T-helper 1 cell (primary cell): ENCODE measurements at regions not wholly inside any gene's neighbourhood (a gene's known extent, or its start where the extent isn't known, plus 50 kb on each side); places are given as distances from the start of the nearest gene placed in this dataset.

Experiments
- DNase-seq, 5 donors: peaks; one replicate each; pipeline ENCODE4 v3.0.0-alpha.2; 2012 to 2020

DNA sequence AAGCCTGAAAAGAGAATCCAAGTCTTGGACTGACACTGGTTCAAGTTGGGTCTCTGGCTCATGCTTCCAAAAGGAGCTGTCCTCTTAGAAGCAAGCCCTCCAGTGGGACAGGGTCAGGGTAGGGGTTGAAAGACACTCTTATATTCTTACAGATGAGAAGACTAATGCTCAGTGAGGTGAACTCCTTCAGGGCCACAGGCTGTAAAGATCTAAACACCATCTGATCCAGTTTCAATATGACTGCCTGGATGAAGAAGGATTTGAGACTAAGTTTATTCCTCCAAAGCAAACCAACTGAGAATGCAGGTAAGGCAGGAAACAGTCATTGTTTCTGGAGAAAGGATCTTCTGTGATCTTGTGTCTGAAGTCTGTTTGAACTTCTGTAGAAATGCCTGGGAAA lies 99.0 kb upstream of the TAB2 start:
- peak in 1 of 5 donors; percentile 68 for DNase-seq

DNA sequence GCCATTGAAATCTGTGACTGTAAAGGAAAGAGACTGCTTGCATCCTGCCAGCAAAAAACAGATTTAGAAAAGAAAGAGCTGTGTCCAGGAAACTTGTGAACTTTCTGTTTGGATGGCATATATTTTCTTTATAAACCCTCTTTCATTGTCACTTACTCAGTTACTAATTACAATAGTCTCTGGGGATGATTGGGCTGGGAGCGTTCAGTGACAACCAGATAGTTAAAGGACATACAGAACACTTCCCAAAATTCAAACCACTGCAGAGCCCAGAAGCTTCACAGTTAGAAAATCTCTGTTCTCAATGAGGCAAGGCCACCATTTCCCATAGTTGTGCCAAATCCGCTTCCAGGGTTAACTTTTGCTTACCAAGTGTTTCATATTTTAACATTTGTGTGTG lies 98.6 kb upstream of the TAB2 start:
- no peak for DNase-seq

DNA sequence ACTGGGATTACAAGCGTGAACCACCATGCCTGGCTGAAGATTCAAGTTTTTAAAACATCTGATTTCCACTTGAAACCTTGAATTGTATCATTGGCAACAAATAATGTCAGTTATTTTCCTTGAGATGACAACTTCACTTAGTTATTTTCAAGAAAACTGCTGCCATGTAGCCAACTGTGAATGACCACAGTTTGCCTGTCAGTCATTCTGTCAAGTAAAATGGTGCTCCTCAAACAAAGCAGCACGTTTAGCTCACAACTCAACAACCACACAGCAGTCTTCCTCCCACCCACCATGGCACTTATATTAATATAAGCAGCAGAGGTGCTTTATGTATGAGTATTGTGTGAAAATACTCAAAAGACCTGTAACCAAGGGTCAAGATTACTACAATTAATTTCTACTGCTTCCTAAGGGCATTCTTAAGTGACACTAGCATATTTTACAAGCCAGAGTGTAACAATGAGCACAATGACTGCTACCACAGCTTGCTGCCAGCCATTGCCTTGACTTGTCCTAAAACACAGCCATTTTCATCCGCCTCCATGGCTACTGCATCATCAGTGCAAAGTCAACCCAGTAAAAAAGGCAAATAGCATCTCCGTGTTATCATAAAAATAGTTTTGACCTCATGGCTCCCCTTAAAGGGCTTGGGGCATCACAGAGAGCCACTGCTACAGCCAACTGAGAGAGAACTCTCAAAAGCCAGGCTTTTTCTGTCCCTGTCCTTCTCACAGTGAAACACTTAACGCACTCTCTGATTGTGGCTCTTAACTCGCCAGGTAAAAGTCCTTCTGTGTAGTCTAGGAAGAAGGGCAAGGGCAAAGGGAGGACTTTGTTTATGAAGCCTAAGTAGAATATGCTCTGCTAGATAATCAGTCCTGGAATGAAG lies 96.4 kb upstream of the TAB2 start:
- no peak for DNase-seq

DNA sequence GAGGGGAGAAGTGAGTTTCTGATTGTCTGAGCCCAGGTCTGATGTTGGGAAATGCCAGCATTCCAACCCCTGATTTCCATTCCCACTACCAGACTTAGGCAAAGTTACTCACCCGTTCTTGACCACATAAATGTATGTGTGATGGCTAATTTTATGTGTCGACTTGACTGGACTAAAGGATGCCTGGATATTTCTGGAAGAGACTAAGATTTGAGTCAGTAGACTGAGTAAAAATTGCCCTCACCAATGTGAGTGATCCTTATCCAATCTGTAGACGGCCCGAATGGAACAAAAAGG lies 95.8 kb upstream of the TAB2 start:
- no peak for DNase-seq

DNA sequence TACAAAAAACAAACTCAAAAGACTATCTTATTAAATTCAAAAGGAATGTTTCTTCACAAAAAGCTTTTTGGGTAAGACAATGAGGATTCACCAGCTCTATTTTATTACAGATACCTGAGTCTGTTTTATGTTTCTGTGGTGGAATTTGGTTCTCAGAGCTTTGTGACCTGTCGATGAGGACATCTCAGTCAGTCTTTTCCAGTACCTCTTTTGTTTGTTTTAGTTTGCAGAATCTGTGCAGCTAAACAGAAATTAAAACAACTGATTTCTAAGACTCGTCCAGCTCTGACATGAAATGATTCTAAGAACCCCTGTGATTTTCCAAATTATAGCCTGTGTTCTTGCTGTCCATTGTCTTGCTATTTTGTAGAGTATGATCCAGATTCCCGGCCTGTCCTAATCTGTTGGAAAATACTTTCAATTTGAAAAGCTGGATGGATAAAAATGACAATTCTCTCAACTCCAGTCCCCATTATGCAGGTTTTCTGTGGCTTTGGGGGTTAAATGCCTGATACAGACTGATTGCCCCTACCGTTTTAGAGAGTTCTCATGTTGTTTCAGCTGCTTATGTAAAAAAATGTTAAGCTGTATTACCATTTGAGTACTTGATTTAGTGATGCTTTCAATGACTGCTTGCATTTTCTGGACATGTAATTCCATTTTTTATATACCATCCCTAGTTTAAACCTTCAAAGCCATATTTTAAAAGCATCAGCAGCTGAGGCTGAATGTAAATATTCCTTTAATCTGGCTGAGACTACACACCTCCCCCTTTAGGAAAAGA lies 94.2 kb upstream of the TAB2 start:
- no peak for DNase-seq

DNA sequence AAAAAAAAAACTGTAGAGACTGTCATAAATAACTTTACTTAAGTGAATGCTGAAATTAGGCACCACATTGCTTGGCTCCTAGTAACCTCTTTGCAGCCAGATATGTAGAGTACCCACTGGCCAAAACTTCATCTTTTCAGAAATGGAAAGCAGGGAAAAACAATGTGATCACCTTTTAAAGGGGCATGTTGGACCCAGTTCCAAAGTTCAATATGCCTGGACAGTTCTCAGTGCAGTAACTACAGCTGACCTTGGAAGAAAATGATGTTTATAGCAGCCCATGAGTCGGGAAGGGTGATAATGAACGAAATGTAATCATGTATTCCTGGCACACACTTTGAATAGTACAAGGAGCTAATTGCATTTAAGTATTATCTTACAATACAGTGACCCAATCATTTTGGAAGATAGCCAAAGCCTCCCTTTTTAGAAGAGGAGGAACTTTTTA lies 93.6 kb upstream of the TAB2 start:
- no peak for DNase-seq

DNA sequence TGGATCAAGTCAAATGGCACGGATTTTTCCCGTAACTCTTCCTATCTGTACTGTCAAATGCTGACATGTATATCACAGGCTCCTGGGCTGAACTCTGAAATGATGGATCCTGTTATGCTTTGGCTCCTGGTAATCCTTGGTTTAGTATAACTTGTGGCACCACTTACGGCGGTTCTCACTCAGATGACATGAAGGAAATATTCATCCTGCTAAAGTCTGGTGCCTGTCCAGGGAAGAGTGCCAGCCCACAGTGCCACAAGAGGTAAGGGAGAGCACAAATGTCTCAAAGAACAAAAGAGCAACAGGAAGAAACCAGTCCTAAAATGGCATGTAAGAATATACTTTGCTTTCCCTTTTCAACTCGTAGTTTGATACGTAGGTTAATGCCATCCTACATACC lies 93.1 kb upstream of the TAB2 start:
- DNase-seq = no peak

DNA sequence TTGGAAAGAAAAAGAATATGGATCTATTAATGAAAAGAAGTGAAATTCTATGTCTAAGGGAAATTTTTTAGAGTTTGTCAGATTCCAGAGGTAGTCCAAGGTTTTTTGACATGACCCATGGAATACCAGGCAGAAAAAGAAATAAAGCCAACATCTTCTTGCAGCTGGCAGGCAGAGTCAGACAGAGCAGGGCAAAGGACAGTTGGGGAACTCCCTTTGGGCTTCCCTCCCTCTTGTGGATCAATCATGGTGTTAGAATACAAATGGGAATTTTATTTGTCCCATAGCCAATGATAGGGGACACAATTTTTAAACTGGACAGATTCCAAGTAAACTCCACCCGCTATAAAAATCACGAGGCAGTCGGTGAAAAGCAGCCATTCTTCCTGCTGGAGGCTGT lies 92.1 kb upstream of the TAB2 start:
- DNase-seq = no peak

DNA sequence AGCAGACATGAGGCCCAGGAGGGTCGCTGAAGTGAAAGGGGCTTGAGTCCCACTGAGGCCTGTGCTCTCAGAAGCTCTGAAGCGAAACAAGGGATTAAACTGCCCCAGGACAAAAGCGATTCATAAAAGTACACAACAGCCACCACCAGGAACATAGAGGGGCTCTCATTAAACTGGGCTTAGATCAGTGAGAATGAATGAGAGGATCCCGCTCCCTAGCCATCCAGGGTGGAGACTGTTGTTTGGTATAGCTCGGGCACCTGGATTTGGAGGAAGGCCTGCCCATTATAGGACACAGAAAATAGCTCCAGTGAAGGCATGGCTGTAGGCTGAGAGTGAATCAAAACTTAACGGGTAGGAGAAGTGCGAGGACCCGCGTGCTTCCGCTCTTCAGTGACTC lies 91.6 kb upstream of the TAB2 start:
- no peak for DNase-seq

DNA sequence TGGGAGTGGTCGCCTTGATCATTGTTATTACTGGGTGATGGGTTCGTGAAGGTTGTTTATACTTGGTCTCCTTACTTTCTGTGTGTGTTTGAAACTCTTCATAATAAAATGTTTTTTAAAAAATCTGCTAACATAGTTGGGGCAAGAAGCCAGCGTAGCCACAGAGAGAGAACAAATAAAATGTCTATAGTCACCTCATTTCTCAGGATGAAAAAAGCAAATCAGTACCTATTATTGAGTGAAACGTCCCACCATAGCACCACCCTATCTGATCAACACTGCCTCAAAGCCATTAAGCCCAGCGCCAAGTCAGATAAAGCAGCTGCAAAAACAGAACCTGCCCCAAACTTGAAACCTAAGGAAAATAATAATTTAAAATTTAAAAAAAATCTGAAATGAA lies 89.7 kb upstream of the TAB2 start:
- no peak for DNase-seq

DNA sequence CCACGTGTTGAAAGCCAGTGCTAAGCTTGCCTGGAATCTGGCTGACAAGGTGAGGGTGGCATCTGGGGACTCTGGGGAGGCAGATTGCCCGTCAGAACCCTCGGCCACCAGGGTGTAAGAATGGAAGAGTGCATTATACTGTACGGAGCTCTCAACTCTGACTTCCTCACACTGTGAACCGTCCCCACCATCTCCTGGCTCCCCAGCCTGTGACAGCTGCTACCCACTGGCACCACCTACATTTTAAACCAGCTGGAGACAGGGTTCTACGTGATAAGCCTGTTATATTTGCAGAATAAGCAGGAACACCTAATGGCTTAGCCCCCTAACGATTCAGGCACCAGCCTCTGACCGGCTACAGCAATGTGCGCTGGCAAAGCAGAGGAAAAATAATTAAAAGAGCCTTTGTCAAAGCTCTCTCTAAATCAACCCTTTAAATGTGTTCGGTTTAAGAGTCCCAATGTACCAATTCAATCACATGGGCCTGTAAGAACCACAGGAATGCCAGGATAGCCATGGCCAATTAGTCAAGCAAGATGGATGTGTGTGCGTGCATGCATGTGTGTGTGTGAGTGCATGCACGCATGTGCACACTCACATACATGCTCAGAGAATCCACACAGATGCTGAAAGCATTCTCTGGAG lies 89.1 kb upstream of the TAB2 start:
- no peak for DNase-seq

DNA sequence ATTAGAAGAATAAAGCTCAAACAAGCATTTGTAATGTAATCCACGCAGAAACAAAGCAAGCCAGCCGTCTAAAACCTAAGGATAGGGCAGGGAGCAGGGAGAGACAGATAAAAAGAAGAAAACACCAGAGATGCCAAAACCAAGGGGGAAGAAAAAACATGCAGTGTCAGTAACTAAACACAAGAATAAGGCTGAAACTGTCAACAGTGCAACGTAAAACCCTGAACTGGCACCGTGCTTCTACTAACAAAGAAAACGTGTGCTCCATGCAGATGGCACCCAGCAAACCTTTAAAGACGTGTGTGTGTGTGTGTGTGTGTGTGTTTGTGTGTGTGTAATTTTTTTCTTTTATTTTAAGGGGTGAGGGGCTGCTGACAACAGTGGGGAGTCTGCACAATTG lies 88.4 kb upstream of the TAB2 start:
- DNase-seq = no peak

DNA sequence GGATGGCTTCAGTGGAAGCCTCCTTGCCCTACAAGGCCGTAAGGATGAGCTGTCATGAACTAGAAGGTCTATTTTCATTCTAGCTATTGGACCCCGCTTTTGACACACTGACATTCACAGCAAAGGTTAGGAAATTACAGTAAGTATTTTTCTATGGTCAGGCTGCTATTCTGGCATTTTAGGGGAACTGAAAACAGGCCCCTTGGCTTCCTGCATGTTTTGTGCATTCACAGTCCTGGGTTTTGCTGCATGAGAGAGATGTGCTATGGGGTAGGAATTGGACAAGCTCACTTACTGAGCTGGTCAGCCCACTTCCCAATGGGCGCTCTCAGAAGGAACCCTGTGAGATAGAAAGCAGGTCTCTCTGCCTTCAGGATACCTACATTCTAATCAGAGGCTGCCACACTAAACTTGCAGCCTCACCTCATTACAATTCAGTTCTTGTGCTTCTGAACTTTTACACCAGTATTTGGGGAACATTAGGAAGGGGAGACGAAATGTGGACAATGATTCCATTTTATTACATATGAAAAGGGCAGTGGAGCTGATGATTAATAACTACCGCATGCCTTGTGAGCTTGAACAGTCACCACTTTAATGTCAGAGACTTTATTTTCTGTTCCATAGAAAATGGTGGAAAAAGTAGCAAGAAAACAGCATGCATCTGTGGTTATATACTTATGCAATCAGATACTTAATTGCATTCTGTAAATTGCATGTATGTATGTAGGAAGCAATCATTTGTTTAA lies 86.6 kb upstream of the TAB2 start:
- DNase-seq = no peak

DNA sequence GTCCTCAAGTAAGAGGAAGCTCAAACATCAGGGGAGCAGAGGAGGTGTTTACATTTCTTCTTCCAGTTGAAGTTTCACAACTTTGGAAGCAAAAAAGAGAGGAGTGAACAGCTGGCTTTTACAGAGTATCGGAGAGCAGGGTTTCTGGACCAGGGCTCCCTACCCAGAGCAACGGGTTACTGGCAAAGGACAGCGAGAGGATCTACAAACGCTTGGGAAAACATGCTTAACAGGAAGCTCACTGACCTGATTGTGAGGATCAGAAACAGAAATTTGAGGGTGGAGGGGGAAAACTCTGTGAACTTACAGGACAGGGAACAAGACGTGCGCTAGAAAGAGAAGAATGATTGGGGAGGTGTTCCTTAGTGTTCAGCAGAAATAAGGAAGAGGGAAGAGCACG lies 85.7 kb upstream of the TAB2 start:
- DNase-seq = no peak

DNA sequence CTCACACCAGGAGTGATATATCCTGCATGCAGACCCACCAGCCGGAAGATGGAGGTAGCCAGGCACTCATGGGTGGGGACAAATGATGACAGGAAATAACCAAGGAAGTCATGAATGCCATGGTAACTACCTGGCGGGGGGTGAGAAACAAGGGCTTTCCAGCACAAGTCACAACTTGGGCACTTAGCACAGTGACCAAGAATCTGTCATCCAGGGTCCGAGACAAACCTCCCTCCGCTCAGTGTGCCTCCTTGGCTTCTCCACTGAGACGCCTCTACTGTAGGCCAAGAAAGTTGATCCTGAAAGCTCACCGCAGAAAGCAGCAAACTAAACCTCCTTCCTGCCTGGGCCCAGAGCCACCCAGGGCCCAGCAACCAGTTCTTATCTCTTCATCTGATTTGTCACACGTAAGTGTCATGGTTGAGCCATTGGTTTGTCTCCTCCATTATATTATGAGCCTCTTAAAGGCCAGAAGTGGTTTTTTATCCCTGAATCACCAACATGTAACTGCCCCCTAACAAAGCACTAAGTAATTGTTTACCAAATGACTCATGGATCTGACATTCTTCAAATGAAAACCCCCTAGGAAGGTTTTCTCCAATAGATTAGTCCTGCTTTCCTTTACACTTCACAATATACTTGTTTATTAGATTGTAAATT lies 84.3 kb upstream of the TAB2 start:
- DNase-seq = peak in 4 of 5 donors; percentile 16 to 89 (median 20)

DNA sequence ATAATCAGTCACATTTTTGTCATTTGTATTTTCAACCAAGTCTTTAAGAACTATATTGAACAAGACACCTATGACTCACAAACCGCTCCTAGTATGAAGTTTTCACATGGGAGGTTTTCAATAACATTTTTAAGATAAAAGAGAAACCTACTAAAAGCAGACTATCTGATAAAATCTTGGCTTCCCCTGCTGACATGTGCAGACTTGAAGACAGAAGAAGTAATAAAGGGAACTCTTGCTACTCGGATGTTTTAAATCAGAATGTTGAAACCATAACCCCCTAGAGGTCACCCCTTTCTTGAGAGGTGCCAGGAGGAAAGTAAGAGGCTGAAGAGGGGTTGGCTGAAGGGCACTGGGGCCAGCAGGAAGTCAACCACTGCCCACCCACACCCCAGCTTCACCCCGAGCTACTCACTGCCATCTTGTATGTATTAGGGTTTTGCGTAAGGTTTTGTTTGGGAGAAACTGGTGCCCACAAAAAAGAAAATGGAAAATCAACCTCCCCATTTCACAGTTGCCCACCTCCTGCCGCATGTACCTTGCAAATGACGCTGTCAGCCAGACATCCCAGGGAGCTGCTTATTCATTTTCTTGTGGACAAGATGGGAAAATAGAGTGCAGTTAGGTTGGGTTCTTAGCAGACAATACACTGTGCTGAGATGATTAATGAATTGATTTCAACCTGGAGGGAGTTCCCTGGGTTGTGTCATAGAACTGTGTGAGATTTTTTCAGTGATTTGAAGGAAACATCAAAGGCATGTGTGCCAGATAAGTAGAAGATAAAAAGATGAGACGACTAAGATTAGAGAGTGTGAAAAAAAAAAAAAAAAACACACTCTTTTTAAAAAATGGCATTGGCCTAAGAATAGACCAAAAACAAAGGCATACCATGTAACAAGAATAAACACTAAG lies 83.2 kb upstream of the TAB2 start:
- DNase-seq = peak in 2 of 5 donors; percentile 6 to 74

DNA sequence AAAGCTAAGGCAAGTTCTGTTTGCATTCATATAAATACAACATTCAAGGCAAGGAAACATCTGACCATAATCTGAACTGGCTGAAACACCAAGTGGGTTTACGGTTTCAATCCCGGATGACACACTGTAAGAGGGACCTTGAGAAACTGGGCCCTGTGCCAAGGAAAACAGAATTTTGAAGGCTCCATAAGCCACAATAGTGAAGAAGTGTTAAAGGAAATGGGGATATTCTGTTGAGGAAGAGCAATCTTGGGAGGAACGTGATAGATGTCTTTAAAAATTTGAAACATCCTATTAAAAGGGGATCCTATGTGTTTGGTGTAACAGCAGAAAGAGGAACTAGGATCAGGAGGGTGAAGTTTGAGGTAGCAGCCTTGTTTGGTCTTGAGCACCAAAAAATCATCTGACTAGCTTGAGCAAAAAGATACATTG lies 82.4 kb upstream of the TAB2 start:
- no peak for DNase-seq

DNA sequence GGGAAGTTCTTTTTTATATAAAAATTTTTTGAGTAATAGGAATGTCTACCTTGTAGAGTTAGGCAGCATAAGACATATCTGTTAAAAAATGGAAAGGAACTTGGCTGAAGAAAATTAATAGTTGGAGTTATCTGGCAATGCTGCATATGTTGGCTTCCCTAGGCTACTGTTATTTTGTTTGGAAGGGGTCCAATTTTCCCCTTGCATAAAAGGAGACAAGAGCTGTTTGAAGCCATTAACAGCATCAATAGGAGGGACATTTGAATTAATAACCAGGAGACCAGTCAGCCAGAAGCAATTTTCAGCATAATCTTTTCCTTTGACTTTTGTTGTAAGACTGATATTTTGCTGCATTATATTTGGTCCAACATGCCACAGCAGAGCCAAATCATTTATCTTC lies 80.9 kb upstream of the TAB2 start:
- no peak for DNase-seq

DNA sequence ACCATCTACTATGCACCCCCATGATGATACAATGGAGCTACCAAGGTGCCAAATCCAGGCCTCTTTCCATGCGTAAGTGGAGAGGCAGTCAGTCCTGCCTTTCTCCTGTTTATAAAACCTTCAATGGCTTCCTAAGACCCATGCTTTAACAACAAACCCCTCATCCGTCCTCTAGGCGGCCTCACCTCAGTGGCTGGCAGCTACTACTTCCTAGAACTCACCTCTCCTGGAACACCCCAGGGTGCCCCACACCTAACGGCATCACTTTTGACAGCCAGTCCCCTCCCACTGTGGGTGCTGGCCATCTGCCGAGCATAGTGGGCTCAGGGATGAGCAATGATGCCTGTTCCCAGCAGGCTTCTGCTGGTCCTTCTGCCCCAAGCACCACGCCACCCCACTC lies 80.0 kb upstream of the TAB2 start:
- DNase-seq = no peak

DNA sequence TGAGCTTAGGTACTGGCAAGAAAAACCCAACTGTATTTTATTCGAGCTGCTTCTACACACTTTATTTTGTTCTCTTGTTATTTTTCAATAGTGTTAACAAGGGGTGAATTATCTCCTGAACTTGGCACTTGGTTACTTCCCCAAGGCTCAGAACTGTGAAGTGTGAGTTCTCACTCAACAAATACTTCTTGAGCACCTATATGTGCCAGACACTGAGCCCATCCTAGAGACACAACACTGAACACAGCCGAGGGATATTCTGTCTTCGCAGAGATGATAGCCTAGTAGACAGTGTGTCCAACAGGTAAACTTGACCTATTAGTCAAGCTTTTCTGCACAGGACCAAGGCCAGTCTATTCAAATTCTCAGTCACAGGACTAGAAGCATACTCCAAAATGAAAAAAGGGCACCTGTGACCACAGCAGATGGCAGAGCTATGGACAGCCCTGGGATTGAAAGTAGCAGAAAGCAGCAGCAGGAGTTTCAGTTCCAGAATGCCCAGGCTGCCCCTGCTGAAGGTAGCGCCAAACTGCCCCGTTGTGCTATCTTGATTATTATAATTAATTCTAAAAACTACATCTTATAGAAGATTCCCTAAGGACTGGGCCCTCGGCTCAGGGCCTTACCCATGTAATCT lies 77.8 kb upstream of the TAB2 start:
- DNase-seq = no peak

DNA sequence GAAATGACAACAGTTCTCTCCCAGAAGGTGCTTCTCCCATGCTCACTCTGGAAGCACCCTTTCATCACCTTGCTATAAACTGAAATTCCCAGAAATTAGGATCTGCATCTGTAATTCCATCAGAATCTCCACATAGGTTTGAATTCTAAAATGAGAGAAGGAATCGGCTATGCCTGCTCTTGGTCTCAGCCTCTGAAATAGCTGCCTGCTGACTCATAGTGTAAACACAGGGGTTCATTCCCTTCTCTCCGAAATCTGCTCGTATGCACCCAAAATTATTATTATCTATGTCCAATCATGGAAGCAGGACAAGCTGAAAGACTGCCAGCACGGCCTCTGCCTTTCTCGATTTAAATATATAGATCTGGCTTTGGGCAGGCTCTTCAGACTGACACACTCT lies 74.6 kb upstream of the TAB2 start:
- no peak for DNase-seq
